ENCODE measurements at regions not wholly inside any gene's neighbourhood (a gene's known extent, or its start where the extent isn't known, plus 50 kb on each side); places are given as distances from the start of the nearest gene placed in this dataset.

DNA sequence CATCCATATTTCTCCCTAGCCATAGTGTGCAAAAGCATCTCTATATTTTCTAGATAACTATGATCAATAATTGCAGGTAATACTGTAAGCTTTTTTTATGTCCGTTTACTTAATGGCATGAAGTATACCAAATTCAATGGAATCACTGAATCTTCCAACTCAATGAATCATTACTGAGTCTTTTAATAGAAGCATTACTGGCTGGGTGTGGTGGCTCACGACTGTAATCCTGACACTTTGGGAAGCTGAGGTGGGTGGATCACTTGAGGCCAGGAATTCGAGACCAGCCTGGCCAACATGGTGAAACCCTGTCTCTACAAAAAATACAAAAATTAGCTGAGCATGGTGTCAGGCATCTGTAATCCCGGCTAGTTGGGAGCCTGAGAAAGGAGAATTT lies 372.5 kb downstream of the BMPER start:
- no peaks in the 10 kb centered on the region for H4K20me1 ChIP-seq (ENCODE audit: insufficient read depth, low read length)
- H2AFZ ChIP-seq (ENCODE audit: low read depth, low read length): no peak overlapping the region
- H3K9me3 ChIP-seq (ENCODE audit: insufficient read depth, low read length, severe bottlenecking): no peaks in the 10 kb centered on the region
- no peak overlapping the region for H3K27ac ChIP-seq (ENCODE audit: low read length)
- no peaks in the 10 kb centered on the region for H3K36me3 ChIP-seq (ENCODE audit: insufficient read depth, low read length)
- TF ChIP-seq, protein P1, sequence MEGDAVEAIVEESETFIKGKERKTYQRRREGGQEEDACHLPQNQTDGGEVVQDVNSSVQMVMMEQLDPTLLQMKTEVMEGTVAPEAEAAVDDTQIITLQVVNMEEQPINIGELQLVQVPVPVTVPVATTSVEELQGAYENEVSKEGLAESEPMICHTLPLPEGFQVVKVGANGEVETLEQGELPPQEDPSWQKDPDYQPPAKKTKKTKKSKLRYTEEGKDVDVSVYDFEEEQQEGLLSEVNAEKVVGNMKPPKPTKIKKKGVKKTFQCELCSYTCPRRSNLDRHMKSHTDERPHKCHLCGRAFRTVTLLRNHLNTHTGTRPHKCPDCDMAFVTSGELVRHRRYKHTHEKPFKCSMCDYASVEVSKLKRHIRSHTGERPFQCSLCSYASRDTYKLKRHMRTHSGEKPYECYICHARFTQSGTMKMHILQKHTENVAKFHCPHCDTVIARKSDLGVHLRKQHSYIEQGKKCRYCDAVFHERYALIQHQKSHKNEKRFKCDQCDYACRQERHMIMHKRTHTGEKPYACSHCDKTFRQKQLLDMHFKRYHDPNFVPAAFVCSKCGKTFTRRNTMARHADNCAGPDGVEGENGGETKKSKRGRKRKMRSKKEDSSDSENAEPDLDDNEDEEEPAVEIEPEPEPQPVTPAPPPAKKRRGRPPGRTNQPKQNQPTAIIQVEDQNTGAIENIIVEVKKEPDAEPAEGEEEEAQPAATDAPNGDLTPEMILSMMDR (IDR thresholded peaks at IDR 0.05; ENCODE audit: borderline replicate concordance, extremely low read depth, low read length, poor library complexity, severe bottlenecking): no peak
- no peak for TF ChIP-seq EZH2 (IDR thresholded peaks at IDR 0.05; ENCODE audit: borderline replicate concordance, low read depth, low read length, severe bottlenecking)
- ATAC-seq (ENCODE audit: insufficient read depth, low read depth): no peak
- no peak overlapping the region for H3K4me2 ChIP-seq (ENCODE audit: insufficient read depth, low read length)
- no peaks in the 10 kb centered on the region for H3K4me1 ChIP-seq (ENCODE audit: insufficient read depth, low read length)
- H3K9ac ChIP-seq (ENCODE audit: low read depth, low read length): no peak overlapping the region
- DNase-seq: no peak
- H3K4me3 ChIP-seq (ENCODE audit: low read depth in 1 of 2, low read length in 2 of 2): no peak overlapping the region
- no peaks in the 10 kb centered on the region for H3K79me2 ChIP-seq (ENCODE audit: insufficient read depth, low read length)
- no peaks in the 10 kb centered on the region for H3K27me3 ChIP-seq (ENCODE audit: insufficient read depth, low read length, poor library complexity)

DNA sequence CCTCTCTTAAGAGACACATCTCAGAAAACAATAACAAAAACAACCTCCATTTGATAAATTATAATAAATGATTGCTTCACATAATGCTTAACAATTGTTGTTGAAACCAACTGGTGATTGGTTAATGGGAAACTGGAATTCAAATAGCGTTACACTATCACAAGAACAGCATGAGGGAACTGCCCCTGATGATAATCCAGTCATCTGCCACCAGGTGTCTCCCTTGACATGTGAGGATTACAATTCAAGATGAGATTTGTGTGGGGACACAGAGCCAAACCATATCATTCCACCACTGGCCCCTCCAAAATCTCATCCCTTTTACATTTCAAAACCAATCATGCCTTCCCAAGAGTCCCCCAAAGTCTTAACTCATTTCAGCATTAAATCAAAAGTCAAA lies 375.9 kb downstream of the BMPER start:
- H3K9ac ChIP-seq (ENCODE audit: low read depth, low read length): no peak overlapping the region
- H3K4me1 ChIP-seq (ENCODE audit: insufficient read depth, low read length): no peaks in the 10 kb centered on the region
- no peak overlapping the region for H3K4me2 ChIP-seq (ENCODE audit: insufficient read depth, low read length)
- no peaks in the 10 kb centered on the region for H3K36me3 ChIP-seq (ENCODE audit: insufficient read depth, low read length)
- no peaks in the 10 kb centered on the region for H3K9me3 ChIP-seq (ENCODE audit: insufficient read depth, low read length, severe bottlenecking)
- no peak for TF ChIP-seq EZH2 (IDR thresholded peaks at IDR 0.05; ENCODE audit: borderline replicate concordance, low read depth, low read length, severe bottlenecking)
- TF ChIP-seq, protein P1 (IDR thresholded peaks at IDR 0.05; ENCODE audit: borderline replicate concordance, extremely low read depth, low read length, poor library complexity, severe bottlenecking): peak; percentile 18
- no peaks in the 10 kb centered on the region for H4K20me1 ChIP-seq (ENCODE audit: insufficient read depth, low read length)
- ATAC-seq (ENCODE audit: insufficient read depth, low read depth) (no peak), DNase-seq (no peak)
- no peaks in the 10 kb centered on the region for H3K27me3 ChIP-seq (ENCODE audit: insufficient read depth, low read length, poor library complexity)
- H3K4me3 ChIP-seq (ENCODE audit: low read depth in 1 of 2, low read length in 2 of 2): no peak overlapping the region
- no peak overlapping the region for H3K27ac ChIP-seq (ENCODE audit: low read length)
- H3K79me2 ChIP-seq (ENCODE audit: insufficient read depth, low read length): no peaks in the 10 kb centered on the region
- no peak overlapping the region for H2AFZ ChIP-seq (ENCODE audit: low read depth, low read length)

DNA sequence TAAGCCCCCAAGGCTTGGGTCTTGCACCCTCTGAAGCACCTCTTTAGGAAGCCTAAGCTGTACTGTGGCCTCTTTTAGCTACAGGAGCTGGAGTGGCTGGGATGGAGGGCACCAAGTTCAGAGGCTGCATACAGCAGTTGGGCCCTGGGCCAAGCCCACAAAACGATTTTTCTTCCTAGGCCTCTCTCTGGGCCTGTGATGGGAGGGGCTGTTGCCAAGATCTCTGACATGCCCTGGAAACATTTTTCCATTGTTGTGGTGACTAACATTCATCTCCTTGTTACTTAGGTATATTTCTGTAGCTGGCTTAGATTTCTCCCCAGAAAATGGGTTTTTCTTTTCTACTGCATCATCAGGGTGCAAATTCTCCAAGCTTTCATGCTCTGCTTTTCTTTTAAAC lies 375.7 kb upstream of the NPSR1 start:
- no peaks in the 10 kb centered on the region for H3K4me1 ChIP-seq (ENCODE audit: insufficient read depth, low read length)
- H3K4me3 ChIP-seq (ENCODE audit: low read depth in 1 of 2, low read length in 2 of 2): no peak overlapping the region
- DNase-seq (no peak), ATAC-seq (ENCODE audit: insufficient read depth, low read depth) (no peak)
- no peak overlapping the region for H3K27ac ChIP-seq (ENCODE audit: low read length)
- no peak overlapping the region for H3K4me2 ChIP-seq (ENCODE audit: insufficient read depth, low read length)
- TF ChIP-seq EZH2 (IDR thresholded peaks at IDR 0.05; ENCODE audit: borderline replicate concordance, low read depth, low read length, severe bottlenecking): no peak
- TF ChIP-seq, protein P1 (IDR thresholded peaks at IDR 0.05; ENCODE audit: borderline replicate concordance, extremely low read depth, low read length, poor library complexity, severe bottlenecking): no peak
- no peaks in the 10 kb centered on the region for H3K9me3 ChIP-seq (ENCODE audit: insufficient read depth, low read length, severe bottlenecking)
- no peak overlapping the region for H3K9ac ChIP-seq (ENCODE audit: low read depth, low read length)
- no peaks in the 10 kb centered on the region for H4K20me1 ChIP-seq (ENCODE audit: insufficient read depth, low read length)
- H3K79me2 ChIP-seq (ENCODE audit: insufficient read depth, low read length): no peaks in the 10 kb centered on the region
- no peaks in the 10 kb centered on the region for H3K36me3 ChIP-seq (ENCODE audit: insufficient read depth, low read length)
- H3K27me3 ChIP-seq (ENCODE audit: insufficient read depth, low read length, poor library complexity): no peaks in the 10 kb centered on the region
- H2AFZ ChIP-seq (ENCODE audit: low read depth, low read length): no peak overlapping the region

DNA sequence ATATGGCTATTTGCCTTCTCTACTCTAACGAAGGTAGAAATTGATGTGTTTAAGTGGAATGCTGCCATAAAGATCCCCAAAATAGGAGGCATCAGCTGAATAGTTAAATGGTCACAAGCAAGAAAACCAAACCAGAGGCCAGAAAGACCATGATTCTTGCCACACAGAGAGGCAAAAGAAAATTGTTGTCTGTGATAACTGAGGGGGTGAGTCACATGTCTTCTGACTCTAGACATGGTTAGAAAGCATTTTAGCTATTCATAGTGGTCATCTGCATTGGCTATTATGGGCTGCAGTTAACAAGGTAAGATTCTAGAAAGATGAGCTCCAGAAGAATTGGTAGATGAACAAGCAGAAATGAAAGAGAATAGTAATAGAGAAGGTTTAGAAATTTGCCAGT lies 361.4 kb upstream of the NPSR1 start:
- H3K79me2 ChIP-seq (ENCODE audit: insufficient read depth, low read length): no peaks in the 10 kb centered on the region
- H3K36me3 ChIP-seq (ENCODE audit: insufficient read depth, low read length): no peaks in the 10 kb centered on the region
- no peaks in the 10 kb centered on the region for H3K4me1 ChIP-seq (ENCODE audit: insufficient read depth, low read length)
- DNase-seq: no peak
- ATAC-seq (ENCODE audit: insufficient read depth, low read depth): no peak
- H3K4me3 ChIP-seq (ENCODE audit: low read depth in 1 of 2, low read length in 2 of 2): no peak overlapping the region
- H2AFZ ChIP-seq (ENCODE audit: low read depth, low read length): no peak overlapping the region
- H3K4me2 ChIP-seq (ENCODE audit: insufficient read depth, low read length): no peak overlapping the region
- no peaks in the 10 kb centered on the region for H3K27me3 ChIP-seq (ENCODE audit: insufficient read depth, low read length, poor library complexity)
- TF ChIP-seq, protein P1 (IDR thresholded peaks at IDR 0.05; ENCODE audit: borderline replicate concordance, extremely low read depth, low read length, poor library complexity, severe bottlenecking): no peak
- no peak for TF ChIP-seq EZH2 (IDR thresholded peaks at IDR 0.05; ENCODE audit: borderline replicate concordance, low read depth, low read length, severe bottlenecking)
- no peaks in the 10 kb centered on the region for H4K20me1 ChIP-seq (ENCODE audit: insufficient read depth, low read length)
- H3K27ac ChIP-seq (ENCODE audit: low read length): no peak overlapping the region
- no peaks in the 10 kb centered on the region for H3K9me3 ChIP-seq (ENCODE audit: insufficient read depth, low read length, severe bottlenecking)
- no peak overlapping the region for H3K9ac ChIP-seq (ENCODE audit: low read depth, low read length)

All from DND-41 (cell line).